Esophagus muscularis mucosa (tissue), 4 donors: ENCODE measurements at regions not wholly inside any gene's neighbourhood (a gene's known extent, or its start where the extent isn't known, plus 50 kb on each side); places are given as distances from the start of the nearest gene placed in this dataset.

ENCODE experiments used
- DNase-seq: peaks from one replicate; pipeline ENCODE4 v3.0.0-alpha.2; 2017; ENCODE audit errors: extremely low spot score
- H3K27ac ChIP-seq, 4 donors: fragments of 200-600 bp; sonication (generic); replicated peaks in 1 of 4; 1 replicate in 3 of 4; 2 replicates in 1 of 4; pipeline ENCODE4 v1.5.1; 2016 to 2019; ENCODE audit warnings: mild to moderate bottlenecking in 1 of 4
- H3K27me3 ChIP-seq, 4 donors: fragments of 200-600 bp; sonication (generic); one replicate each; pipeline versions ENCODE4 v1.5.1 to v1.6.0; 2016 to 2019
- H3K36me3 ChIP-seq, 4 donors: fragments of 200-600 bp; sonication (generic); one replicate each; pipeline ENCODE4 v1.5.1; 2016 to 2019
- H3K4me1 ChIP-seq, 4 donors: fragments of 200-600 bp; sonication (generic); one replicate each; pipeline ENCODE4 v1.5.1; 2016 to 2019
- H3K4me3 ChIP-seq, 4 donors: fragments of 200-600 bp; sonication (generic); 1 replicate in 2 of 4; 2 replicates in 2 of 4; pipeline ENCODE4 v1.5.1; 2016 to 2019; ENCODE audit warnings: mild to moderate bottlenecking in 4 of 4, moderate library complexity in 1 of 4
- H3K9me3 ChIP-seq, 4 donors: fragments of 200-600 bp; sonication (generic); 1 replicate in 3 of 4; 2 replicates in 1 of 4; pipeline ENCODE4 v1.5.1; 2016 to 2019
- EP300 ChIP-seq: sonication (generic); formaldehyde crosslinking; IDR thresholded peaks from one replicate; pipeline ENCODE4 v1.6.1; 2017; ENCODE audit warnings: antibody characterized with exemption
- POLR2A ChIP-seq: fragments of 450-650 bp; IDR thresholded peaks from one replicate; pipeline ENCODE4 v1.6.1; 2017; ENCODE audit warnings: antibody characterized with exemption, moderate library complexity, mild to moderate bottlenecking, low read depth
- POLR2AphosphoS5 ChIP-seq, 2 donors: sonication (generic); formaldehyde crosslinking; IDR thresholded peaks; one replicate each; pipeline ENCODE4 v1.6.1; 2017; ENCODE audit warnings: antibody characterized with exemption in 2 of 2
- WGBS: methylation state at CpG from one replicate; pipeline ENCODE4 v1.1.5; 2018; 5-methylcytosine and 5-hydroxymethylcytosine counted together
- intact Hi-C: fragments of 100-400 bp; cut with DNase I; formaldehyde crosslinking; loops from one replicate; pipeline ENCODE4 v1.15.1; 2023
- TF ChIP-seq, protein P1 (sequence below), 3 experiments: fragments of 200-600 bp in 2 of 3; fragments of 450-650 bp in 1 of 3; sonication (generic) in 2 of 3; IDR thresholded peaks; one replicate each; pipeline ENCODE4 v1.5.1; 2017 to 2019; ENCODE audit warnings: antibody characterized with exemption in 3 of 3, mild to moderate bottlenecking in 2 of 3, moderate library complexity in 1 of 3

DNA sequence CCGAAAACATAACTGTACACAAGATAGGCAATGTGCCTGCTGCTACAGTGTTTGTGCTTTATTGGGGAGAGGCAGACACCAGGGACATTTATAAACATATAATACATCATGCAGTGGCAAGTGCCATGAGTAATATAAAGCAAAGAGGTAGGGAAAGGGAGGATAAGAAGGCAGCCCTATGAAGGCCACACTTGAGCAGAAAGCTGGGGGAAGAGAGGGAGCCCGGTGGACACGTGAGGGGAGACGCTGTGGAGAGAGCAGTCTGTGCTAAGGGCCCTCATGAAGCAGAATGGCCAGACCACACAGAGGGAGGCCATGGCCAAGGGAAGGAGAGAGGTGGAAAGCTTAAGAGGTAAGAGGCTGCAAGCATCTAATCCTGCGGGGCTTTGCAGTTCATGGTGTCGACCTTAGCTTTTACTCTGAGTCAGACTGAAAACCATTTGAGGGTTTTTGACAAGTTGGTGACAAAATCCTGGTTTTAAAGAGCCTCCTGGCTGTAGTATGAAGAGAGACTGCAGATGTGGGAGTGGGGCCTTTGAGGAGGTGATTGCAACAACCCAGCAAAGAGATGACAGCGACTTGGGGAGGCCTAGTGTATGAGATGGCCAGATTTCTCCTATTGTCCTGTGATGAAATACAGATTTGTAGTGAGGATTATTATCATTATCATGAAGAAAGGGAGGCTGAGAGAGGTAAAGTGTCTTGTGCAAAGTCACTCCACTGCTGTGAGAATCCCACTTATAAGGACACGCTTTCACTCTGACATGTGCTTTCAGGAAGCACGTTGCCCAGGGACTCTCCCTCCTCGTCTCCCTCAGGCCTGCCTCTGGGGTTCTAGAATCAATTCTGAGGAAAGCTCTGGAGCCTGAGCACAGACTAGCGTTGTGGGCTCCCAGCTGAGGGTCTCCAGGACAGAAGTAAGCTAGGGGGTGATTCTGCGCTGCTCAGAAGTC, 192.9 kb downstream of the RHOU start:
- Histone ChIP-seq H3K9me3 (peaks cover 0 to 14% (median 8%) of the 10 kb centered on the region in 4 donors), H3K4me1 (peaks cover 0 to 5% (median 0%) of the 10 kb centered on the region in 4 donors), H3K36me3 (no peaks in the 10 kb centered on the region), H3K27me3 (no peaks in the 10 kb centered on the region), H3K4me3 (no peak overlapping the region), H3K27ac (no peak overlapping the region)
- WGBS = 82% methylated on average over 12 of the region's 12 CpGs
- no peak for DNase-seq
- TF ChIP-seq POLR2AphosphoS5 (IDR thresholded peaks at IDR 0.05) = no peak
- TF ChIP-seq POLR2A = no peak
- TF ChIP-seq, protein P1, sequence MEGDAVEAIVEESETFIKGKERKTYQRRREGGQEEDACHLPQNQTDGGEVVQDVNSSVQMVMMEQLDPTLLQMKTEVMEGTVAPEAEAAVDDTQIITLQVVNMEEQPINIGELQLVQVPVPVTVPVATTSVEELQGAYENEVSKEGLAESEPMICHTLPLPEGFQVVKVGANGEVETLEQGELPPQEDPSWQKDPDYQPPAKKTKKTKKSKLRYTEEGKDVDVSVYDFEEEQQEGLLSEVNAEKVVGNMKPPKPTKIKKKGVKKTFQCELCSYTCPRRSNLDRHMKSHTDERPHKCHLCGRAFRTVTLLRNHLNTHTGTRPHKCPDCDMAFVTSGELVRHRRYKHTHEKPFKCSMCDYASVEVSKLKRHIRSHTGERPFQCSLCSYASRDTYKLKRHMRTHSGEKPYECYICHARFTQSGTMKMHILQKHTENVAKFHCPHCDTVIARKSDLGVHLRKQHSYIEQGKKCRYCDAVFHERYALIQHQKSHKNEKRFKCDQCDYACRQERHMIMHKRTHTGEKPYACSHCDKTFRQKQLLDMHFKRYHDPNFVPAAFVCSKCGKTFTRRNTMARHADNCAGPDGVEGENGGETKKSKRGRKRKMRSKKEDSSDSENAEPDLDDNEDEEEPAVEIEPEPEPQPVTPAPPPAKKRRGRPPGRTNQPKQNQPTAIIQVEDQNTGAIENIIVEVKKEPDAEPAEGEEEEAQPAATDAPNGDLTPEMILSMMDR (IDR thresholded peaks at IDR 0.05) = no peak
- no peak for TF ChIP-seq EP300
- intact Hi-C loops = no loop called here

- Histone ChIP-seq H3K4me3 (no peak overlapping the region), H3K27ac (no peak overlapping the region), H3K4me1 (peaks cover 0 to under 1% (median 0%) of the 10 kb centered on the region in 4 donors), H3K9me3 (peaks cover 0 to 14% (median 8%) of the 10 kb centered on the region in 4 donors), H3K27me3 (no peaks in the 10 kb centered on the region), H3K36me3 (no peaks in the 10 kb centered on the region)
- intact Hi-C loops = no loop called here
- no peak for DNase-seq
- 57% methylated on average over 4 of the region's 4 CpGs for WGBS
- TF ChIP-seq POLR2AphosphoS5 (IDR thresholded peaks at IDR 0.05) (no peak), POLR2A (no peak), EP300 (no peak)
- TF ChIP-seq, protein P1 (IDR thresholded peaks at IDR 0.05) = no peak
These were observed 194.3 kb downstream of the RHOU start for GRCh38 chr1:228929476-228930027.

GRCh38 chr1:228930479-228930957, 195.2 kb downstream of the RHOU start:
- DNase-seq = no peak
- intact Hi-C loops = no loop called here
- H3K36me3 ChIP-seq = no peaks in the 10 kb centered on the region
- H3K27me3 ChIP-seq = no peaks in the 10 kb centered on the region
- no peaks in the 10 kb centered on the region for H3K4me1 ChIP-seq
- no peak overlapping the region for H3K27ac ChIP-seq
- TF ChIP-seq EP300 (no peak), POLR2A (no peak), POLR2AphosphoS5 (IDR thresholded peaks at IDR 0.05) (no peak)
- TF ChIP-seq, protein P1 (IDR thresholded peaks at IDR 0.05) = no peak
- WGBS = 72% methylated on average over 10 of the region's 10 CpGs
- no peak overlapping the region for H3K4me3 ChIP-seq
- peaks cover 0 to 8% (median 5%) of the 10 kb centered on the region in 4 donors for H3K9me3 ChIP-seq

DNA sequence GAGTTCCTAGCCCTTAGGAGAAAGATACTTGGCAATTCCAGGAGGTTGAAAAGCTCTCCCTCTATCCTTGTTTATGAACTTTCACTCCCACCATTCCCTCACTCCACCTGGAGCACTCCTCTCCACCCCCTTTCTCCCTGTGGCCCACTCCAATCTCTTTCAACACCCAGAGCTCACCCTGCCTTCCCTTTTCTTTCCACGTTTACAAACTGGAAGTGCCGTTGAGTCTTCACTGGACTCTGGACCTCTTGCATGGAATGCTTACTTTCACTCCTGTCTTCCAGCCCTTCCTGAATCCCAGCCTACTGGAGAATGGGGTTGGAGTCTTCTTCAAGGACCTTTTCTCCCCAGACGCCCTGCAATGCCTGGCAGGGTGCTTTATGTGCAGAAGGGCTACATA, 198.5 kb downstream of the RHOU start:
- H3K9me3 ChIP-seq = peaks cover 0 to 6% (median 4%) of the 10 kb centered on the region in 4 donors
- H3K27me3 ChIP-seq = no peaks in the 10 kb centered on the region
- no peak for DNase-seq
- intact Hi-C loops = no loop called here
- TF ChIP-seq, protein P1 (IDR thresholded peaks at IDR 0.05) = no peak
- no peak for TF ChIP-seq POLR2AphosphoS5 (IDR thresholded peaks at IDR 0.05)
- TF ChIP-seq EP300 = no peak
- no peak for TF ChIP-seq POLR2A
- H3K36me3 ChIP-seq = no peaks in the 10 kb centered on the region
- no peak overlapping the region for H3K27ac ChIP-seq
- H3K4me3 ChIP-seq = no peak overlapping the region
- peaks cover 22 to 28% (median 25%) of the 10 kb centered on the region in 4 donors for H3K4me1 ChIP-seq
- 92% methylated on average over 3 of the region's 3 CpGs for WGBS
